Activated T-helper 1 cell treated with anti-CD3 and anti-CD28 coated beads, Interleukin-12 subunit alpha, Interleukin-12 subunit beta, Interleukin-2, Interleukin-4 antibody, amounts not matched to agents 30 ng/mL and 10 ng/mL and 1 ng/mL, durations not matched to agents 14 hours and 24 hours and 36 hours (primary cell): ENCODE measurements at regions not wholly inside any gene's neighbourhood (a gene's known extent, or its start where the extent isn't known, plus 50 kb on each side); places are given as distances from the start of the nearest gene placed in this dataset.

ENCODE experiments used
- DNase-seq: peaks from one replicate; pipeline ENCODE4 v3.0.0; 2021; ENCODE audit warnings: low spot score
- H3K27ac Mint-ChIP-seq: one replicate; pipeline ENCODE4 v1.8.0; 2021; ENCODE audit warnings: mild to moderate bottlenecking, mixed read lengths
- H3K27me3 Mint-ChIP-seq: one replicate; pipeline ENCODE4 v1.8.0; 2022; ENCODE audit warnings: mild to moderate bottlenecking, moderate library complexity, mixed read lengths; ENCODE audit not compliant: insufficient read depth
- H3K36me3 Mint-ChIP-seq: one replicate; pipeline ENCODE4 v1.8.0; 2021; ENCODE audit warnings: low read depth, mixed read lengths
- H3K4me1 Mint-ChIP-seq: one replicate; pipeline ENCODE4 v1.8.0; 2021; ENCODE audit warnings: low read depth, mixed read lengths
- H3K4me3 Mint-ChIP-seq: one replicate; pipeline ENCODE4 v1.8.0; 2021; ENCODE audit warnings: mild to moderate bottlenecking, moderate library complexity, mixed read lengths
- H3K9me3 Mint-ChIP-seq: one replicate; pipeline ENCODE4 v1.8.0; 2021; ENCODE audit warnings: mixed read lengths
- intact Hi-C: fragments of 100-400 bp; cut with micrococcal nuclease; formaldehyde crosslinking; loops from one replicate; pipeline ENCODE4 v1.15.1; 2024

- intact Hi-C loops: no loop called here
- Mint-ChIP-seq H3K9me3 (peaks cover 4% of the 10 kb centered on the region), H3K36me3 (no peaks in the 10 kb centered on the region), H3K27me3 (no peaks in the 10 kb centered on the region), H3K27ac (no peak overlapping the region), H3K4me3 (no peak overlapping the region), H3K4me1 (no peaks in the 10 kb centered on the region)
- no peak for DNase-seq
Measured at GRCh38 chr3:70374179-70374578, 61.7 kb upstream of the MDFIC2 start.
